Right hindlimb (tissue), 1 donor: ENCODE measurements at regions not wholly inside any gene's neighbourhood (a gene's known extent, or its start where the extent isn't known, plus 50 kb on each side); places are given as distances from the start of the nearest gene placed in this dataset.

Source experiments
- DNase-seq: peaks from one replicate; pipeline ENCODE4 v3.0.0-alpha.2; 2018

DNA sequence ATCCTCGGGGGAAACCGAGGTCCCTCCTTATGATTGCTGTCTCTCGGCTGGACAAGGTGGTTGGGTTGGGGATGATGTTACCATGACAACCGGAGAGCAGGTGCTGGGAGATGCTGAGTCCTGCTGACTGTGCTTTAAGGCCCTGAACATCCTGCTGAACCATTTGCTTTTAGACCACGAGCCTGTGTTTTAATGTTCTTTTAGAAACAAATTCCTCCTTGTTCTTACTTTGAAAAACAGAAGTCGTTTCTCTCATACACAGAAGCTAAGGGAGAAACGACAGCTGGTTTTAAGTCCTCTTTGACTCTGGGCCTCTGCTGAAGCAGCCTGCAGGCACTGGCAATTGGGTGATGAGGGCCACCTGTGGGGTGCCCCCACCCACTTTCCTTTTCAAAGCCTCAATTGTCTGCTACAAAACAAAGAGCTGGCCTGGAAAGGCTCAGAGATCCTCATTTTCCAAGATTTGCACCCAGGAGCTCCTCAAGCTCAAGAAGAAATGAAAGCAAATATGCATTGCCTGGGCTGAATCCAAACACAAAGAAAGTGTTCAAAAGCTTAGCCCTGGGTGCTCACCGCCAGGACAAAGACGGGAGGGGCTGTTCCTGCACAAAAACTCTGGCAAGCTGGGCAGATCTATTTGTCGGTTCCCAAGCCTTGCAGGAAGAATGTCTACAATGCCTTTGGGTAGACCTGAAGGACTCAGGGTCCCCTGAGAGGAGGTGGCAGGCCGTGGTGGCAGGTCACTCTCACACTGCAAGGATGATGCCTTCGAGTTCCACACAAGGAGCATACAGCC is 90.0 kb upstream of the CLMN start:
- no peak for DNase-seq

DNA sequence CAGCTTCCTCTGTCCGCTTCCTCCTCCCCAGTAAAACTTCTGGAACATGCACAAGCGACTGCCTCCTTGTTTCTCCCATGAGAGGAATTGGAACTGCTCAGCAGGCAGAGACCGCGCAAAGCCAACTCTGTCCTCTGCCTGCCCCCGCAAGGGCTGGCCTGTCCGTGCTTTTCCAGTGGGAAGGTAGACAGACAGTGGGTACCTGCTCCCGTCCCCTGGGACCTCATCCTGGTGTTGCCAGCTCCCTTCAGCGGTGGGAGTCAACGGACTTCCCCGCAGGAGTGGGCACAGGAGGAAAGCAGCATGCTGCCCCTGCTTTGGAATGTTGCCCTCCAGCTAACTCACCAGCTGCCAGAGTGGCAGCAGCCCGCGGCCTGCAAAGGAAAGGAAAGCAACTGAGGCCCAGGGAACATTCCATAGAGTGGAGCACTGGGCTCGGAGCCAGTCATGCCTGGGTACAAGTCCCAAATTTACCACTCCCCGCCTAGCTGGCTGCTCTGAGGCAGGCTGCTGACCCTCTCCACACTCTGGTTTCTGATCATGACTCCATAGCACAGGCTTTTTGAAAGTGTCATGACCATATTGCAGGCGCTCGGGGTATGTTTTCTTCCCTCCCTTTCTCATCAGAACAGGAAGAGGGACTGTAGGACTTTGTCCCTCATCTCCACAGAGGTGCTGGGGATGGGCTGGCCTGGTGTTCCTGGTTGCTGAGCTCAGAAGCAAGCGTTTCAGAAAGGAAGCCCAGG is 89.2 kb upstream of the CLMN start:
- DNase-seq = peak; percentile 41

DNA sequence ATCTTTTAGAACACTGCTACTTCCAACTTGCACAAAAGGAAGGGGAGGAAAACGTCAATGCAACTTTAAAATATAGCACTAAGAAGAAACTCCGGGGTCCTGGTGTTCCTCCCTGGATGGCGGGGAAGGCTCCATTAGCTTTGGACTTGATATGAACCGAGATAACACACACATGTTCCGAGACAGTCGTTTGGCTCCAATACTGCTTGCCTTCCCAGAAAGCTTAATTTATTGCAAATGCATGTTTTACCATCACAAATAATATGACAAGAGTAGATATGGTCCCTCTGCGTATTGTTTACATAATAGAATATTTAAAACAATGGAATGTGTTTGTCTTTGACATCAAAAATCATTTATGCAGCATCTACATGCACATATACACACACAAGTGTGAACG is 87.6 kb upstream of the CLMN start:
- no peak for DNase-seq

DNA sequence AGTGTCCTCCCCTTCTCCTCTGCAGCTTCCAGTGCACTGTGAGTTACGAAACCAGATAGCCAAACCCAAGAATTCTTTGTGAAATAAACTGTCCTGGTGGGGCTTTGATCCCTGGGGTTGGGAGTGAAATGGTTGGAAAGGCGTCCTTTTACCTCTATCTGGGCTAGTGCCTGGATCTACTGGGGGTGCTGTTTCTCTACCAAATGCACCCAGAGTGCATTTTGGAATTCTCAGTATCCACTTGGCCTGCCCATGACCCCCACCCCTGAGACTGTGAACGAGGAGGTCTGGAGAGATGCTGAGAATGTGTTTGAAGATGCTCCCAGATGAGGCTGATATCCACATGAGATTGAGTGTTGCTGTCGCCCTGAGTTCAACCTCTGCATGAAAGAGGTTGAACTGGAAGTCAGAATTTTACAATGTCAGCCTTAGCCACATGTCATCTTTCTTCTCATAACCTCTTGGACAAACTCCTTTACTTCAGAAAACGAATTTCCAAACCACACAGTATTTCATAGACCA is 87.1 kb upstream of the CLMN start:
- no peak for DNase-seq

DNA sequence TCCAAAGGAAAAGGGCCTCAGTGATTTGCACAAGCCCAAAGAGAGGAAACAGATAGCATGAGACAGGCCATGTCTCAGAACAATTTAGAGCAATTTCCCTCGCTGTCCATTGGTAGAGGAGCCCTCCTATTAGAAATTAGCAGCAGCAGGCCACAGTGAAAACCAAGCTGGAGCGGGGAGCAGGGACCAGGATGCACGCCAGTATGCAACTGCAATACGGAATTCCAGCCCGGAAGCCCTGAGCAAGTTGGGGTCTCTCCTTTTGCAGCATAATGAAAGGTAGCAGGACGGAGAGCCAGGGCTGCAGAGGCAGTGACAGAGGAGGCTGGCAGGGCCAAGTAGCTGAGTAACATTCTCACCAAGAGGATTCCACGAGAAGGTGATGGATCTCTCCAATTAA is 84.9 kb upstream of the CLMN start:
- peak; percentile 53 for DNase-seq

DNA sequence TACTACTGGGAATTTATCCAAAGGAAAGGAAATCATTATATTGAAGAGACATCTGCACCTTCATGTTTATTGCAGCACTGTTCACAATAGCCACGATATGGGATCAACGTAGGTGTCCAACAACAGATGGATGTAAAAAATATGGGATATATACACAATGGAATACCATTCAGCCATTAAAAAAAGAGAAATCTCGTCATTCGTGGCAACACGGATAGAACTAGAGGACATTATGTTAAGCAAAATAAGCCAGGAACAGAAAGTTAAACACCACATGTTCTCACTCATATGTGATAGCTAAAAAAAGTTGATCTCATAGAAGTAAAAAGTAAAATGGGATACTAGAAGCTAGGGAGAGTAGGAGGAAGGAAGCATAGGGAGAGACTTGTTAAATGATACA is 82.9 kb upstream of the CLMN start:
- no peak for DNase-seq

DNA sequence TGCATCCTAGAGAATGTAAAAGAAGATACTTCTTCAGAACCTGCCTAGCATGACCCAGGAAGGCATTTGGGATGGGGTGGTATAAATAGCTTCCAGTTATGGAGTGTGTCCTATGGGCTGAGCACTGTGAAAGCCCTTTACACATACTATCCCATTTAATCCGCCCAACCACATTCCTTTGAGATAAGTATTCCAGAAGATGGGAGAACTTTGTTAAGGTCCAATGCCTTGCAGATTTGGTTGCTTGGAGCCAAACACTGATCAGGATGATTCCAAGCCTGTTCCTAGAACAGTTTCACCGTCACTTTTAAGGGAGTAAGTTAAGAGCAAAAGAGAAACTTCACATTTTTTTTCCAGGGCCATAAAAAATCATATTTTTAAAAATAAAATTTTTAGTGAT is 82.5 kb upstream of the CLMN start:
- no peak for DNase-seq

DNA sequence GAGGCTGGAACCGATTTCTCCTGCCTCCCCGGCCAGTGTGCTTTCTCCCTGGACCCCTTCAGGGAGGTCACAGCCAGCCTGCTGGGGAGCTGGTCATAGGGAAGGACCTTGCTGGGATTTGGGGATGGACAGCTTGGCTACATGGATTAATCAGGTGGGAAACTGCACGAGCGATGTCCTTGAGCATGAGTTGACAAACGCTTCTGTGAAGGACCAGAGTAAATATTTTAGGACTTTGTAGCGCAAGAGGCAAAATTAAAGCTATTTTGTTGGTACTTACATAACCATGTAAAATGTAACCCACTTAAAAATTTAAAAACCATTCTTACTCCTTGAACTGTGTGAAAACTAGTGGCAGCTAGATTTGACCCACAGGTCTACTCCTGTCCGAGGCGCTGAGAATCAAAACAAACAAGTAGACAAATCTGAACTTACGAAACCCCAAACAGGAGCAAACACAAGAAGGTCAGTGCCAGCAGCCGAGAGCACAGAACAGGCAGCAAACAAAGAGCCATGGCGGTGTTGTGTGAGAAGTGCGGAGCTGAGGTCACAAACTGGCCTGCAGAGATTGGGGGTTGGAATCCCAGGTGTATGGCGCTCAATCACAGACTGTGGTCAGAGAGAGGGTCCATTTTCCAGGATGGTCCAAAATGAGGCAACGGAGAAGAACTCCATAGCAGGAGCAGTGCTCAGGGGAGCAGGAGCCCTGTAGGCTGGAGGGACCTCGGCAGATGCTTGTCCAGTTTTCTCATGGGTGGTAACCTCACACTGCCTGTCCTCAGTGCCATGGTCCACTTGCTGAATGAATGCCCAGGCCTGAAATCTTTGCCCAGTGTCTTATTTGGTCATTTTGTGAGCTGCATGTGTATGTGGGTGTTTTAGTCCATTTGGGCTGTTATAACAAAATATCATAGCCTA is 79.2 kb upstream of the CLMN start:
- no peak for DNase-seq

DNA sequence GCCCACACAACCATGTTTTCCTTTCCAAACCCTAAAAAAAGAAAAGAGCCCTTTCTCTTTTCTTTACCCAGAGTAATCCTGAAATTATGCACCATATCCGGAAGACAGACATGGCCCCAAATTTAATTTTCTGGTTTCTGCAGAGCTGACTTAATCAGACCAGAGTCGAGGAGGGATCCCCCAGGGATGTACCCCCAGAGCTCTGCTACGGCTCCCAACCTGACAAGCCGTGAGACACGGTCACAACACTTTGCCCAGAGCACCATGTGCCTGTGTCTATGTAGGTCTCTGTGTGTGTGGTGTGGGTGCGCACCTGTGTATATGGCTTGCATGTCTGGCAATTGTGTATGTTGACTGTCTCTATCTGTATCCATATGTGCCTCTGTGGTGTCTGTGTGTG is 77.6 kb upstream of the CLMN start:
- DNase-seq = no peak

DNA sequence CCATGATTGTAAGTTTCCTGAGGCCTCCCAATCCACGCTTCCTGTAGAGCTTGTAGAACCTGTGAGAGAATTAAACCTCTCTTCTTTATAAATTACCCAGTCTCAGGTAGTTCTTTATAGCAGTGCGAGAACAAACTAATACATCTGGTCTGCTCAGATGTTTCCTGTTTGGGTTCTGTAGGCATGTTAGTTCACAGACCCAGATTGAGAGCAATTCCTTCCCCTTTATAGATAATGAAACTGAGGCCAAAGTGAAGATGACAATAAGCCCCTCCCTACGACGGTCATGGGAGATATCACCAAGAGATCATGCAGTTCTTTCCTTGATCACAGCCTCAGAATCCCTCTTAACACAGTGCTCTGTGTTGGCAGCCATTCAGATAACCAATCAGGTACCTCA is 76.5 kb upstream of the CLMN start:
- no peak for DNase-seq

DNA sequence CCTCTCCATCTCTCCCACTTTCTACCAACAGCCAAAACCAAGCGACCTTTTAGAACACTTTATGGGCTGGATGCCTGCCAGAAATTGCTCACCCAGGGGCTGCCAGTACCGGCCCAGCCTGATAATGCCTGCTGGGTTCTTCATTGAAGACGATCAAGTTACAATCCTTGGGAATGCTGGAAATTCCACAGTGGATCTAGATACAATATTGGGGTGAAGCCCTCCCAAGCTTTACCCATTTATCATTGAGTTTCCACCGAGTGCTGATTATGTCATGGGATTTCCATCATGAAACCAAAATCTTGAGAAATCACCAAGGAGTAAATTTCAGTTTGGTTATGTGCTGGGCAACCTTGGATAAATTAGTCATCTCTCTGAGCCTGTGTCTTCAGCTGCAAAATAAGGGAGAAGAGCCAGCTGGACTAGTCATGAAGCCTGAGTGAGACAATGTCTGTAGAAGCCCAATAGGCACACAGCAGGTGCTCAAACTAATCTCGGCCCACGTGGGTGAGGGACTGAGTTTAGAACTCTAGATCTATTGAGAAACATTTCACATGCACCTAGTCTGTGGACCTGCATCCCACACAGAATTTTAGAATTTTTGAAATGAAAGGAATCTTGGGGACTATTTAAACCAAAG is 75.5 kb upstream of the CLMN start:
- no peak for DNase-seq

DNA sequence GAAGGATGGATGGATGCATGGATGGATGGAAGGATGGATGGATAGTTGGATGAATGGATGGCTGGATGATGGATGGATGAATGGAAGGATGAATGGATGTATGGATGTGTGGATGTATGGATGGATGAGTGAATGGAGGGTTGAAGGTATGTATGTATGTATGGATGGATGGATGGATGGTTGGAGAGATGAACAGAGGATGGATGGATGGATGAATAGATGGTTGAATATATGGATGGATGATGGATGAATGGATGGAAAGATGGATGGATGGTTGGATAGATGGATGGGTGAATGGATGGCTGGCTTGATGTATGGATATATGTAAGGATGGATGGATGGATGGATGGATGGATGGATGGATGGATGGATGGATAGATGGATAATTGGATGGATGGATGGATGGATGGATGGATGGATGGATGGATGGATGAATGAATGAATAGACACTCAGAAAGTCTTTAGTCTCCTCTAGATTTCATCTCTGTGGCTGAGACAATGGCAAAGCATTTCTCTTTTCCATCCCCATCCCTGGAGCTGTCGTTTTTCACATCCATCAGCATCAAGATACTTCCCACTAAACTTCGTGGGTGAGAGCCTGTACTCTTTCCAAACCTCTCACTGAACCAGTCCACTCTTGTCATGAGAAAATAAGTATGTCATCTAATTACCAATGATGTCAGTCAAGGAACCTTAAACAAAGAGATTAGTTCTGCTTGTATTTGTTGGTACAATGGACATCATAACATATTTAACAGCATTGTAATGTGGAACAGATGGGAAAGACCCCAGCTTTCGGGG is 74.8 kb upstream of the CLMN start:
- no peak for DNase-seq

DNA sequence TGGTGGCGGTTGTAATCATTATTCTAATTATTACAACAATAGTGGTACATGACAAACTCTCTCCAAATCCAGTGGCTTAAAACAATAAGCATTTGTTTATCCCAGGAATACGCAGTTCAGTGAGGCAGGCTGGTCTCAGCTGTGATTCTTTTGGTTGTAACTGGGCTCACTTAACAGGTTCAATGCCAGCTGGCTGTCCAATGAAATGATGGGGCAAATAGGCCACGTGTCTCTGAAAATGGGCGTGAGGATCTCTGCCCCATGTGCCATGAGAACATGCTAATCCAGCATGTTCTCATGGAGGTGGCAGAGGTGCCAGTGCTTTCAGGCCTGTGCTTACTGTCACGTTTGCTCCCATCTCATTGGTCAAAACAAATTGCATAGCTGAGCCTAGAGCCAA is 73.1 kb upstream of the CLMN start:
- DNase-seq = no peak

DNA sequence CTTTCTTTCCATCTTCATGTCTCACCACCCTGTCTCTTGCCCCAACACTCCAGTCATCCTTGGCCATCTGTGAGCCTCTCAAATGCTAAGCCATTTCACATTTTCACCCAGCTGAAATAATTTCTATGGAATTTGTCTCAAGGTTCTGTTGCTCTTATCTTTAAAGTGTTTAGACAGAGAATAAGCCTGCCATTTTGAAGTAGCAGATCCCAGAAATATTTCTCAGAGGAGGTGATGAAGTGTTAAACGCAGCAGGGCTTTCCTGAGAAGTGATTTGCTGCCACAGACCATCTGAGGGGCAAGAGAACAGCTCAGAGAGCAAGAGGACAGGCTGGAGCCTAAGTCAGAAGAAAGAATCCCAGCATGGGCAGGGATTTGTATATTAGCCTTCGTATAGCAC is 71.6 kb upstream of the CLMN start:
- no peak for DNase-seq

DNA sequence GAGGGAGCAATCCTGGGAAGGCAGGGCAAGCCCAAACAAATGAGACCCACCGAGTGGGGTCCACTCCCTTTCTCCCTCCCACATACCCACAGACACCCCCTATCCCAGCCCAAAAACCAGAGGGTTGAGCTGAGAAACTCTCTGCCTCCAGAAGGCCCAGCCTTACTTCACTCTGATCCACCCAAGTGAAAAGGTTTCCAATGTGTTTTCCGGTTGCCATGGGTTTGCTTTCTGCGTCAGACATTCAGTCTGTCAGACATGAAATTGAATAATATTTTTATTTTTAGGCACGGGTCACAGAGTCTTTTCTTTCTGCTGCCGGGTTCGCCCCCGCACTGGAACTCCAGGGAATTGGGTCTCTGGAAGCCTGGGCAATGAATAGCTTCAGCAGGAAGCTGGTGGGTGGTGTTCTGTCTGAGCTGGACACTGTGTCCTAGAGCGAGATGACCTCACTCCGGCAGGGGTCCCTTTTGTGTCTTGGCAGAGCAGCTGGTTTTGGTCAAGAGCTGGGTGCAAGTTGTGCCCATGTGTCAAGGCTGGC is 69.8 kb upstream of the CLMN start:
- peak; percentile 55 for DNase-seq

DNA sequence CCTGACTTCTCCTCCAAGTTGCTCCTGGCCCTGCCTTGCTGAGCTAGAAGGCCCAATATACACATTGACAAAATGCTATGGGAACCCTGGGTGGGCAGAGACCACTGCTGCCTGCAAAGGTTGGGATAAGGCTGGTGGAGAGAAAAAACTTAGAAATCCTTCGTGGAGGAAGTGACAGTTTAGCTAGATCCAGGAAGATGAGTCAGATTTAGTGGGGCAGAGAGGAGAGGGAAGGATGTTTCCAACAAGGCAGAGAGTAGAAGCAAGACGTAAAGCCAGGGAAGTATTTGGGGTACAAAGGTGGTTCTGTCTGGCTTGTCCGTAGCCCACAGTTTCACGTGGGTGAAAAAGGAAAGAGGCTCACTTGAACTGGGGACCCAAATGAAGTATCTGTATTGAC is 69.0 kb upstream of the CLMN start:
- no peak for DNase-seq

DNA sequence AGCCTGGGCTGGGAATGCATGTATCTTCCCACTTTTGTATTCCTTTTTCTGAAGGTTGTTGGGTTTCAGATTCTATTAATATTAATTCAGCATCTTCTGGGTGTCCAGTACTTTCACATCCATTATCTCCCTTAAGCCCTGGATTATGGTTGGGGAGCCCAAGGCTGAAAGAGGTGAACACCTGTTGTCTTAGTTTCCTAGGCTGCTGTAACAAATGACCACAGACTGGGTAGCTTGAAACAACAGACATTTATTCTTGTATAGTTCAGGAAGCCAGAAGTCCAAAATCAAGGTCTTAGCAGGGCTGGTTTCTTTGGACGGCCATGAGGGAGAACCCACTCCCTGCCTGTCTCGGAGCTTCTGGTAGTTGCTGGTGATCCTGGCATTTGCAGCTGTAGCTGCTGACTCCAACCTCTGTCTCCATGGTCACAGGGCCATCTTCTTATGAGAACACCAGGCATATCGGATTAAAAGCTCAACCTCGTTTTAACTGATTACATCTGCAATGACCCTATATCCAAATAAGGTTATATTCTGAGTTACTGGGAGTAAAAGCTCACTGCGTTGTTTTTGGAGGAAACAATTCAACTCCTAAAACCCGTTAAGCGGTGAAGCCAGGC is 68.2 kb upstream of the CLMN start:
- no peak for DNase-seq

DNA sequence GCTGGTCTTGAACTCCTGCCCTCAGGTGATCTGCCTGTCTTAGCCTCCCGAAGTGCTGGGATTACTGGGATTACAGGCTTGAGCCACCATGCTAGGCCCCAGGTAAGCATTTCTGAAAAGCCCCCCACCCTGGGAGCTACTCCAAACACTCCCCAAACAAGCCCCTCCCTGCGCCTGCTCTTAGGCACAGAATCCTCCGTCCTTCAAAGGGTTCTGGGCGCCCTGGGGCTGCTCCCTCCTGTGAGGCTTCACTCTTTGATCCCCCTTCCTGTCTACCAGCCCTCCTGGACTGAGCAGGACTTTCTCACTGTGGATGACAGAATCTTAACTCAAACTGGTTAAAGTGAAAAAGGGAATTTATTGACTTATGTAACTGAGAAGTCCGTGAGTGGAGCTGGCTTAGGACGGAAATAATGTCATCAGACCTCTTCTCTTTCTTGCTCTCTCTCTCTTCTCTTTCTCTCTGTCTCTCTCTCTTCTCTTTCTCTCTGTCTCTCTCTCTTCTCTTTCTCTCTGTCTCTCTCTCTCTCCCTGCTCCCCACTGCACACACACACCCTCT is 66.9 kb upstream of the CLMN start:
- DNase-seq = no peak

DNA sequence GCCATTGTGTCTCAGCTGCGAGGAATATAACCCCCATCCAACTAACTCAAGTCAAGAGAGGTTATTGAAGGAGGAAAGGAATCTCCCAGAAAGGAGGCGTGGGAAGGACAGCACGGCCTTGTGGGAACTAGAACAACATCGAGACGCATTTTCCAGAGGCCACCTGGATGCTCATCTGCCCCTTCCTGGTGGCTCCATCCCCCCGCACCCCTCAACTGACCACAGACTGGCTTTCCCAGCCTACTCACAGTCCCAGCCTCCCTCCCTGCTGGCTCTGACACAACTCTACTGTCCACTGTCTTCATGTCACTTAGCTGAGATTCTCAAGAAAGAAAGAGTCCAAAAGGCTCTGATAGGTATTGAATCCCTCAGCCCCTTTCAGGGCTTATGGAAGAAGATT is 66.0 kb upstream of the CLMN start:
- no peak for DNase-seq

DNA sequence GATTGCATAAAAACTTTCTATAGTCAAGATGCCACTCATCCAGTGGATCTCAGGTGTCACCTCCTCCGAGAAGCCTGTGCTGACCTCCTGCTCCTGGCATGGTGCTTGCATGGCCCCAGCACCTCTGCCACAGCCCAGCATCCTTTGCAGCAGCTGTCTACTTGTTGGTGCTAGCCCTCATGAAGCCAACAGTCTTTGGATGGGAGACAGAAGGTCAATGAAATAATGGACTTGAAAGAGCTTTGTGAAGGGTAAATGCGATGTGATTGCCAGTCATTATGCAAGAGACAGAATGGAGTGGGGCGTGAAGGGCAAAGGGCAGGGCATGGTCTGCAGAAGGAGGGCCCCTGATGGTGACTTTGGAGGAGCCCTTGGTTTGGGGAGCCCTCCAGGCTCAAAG is 63.0 kb upstream of the CLMN start:
- DNase-seq = no peak

DNA sequence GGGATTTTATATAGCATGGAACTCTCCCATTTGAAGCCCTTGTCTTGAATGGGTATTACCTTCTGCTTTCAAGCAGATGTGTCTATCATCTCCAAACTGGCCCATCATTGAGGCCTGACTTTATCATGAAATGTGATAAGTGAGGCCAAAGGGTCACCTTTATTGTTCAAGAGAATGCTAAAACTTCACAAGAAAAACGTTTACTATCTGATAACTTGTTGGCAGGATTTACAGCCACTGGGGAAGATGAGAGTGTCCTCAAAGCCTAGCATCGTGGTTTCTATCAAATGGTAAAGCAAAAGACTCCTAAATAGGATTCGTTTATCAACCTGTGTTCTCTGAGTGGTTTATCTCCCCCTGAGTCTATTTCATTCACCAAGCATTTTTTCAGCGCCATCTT is 62.0 kb upstream of the CLMN start:
- DNase-seq = no peak
